ENCODE measurements at regions not wholly inside any gene's neighbourhood (a gene's known extent, or its start where the extent isn't known, plus 50 kb on each side); places are given as distances from the start of the nearest gene placed in this dataset.

DNA sequence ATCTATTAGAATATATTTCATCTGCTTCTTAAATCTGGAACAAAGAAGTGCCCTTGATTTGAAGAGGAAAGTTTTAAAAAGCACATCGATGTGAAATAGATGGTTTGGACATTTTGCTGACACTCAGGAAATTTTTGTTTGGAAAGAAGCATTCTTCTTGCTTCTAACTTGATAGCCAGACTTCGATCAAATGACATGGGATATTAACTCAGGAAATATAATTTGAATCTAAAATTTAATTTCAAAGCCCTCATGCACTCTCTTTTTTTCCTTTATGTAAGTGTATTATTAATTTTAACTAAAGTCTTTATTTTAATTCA is 761.2 kb downstream of the VGLL3 start:
- TF ChIP-seq FOXP2 (optimal IDR thresholded peaks at IDR 0.05; ENCODE audit: borderline replicate concordance, extremely low read depth, extremely low read length, insufficient read depth) (no peak), SIN3A (IDR thresholded peaks at IDR 0.05; ENCODE audit: borderline replicate concordance, insufficient read depth, low read length) (no peak), POLR2AphosphoS5 (IDR thresholded peaks at IDR 0.05; ENCODE audit: low read depth, low read length) (no peak), TAF1 (IDR thresholded peaks at IDR 0.05; ENCODE audit: borderline replicate concordance, insufficient read depth, low read length) (no peak)
- TF ChIP-seq, protein P1, sequence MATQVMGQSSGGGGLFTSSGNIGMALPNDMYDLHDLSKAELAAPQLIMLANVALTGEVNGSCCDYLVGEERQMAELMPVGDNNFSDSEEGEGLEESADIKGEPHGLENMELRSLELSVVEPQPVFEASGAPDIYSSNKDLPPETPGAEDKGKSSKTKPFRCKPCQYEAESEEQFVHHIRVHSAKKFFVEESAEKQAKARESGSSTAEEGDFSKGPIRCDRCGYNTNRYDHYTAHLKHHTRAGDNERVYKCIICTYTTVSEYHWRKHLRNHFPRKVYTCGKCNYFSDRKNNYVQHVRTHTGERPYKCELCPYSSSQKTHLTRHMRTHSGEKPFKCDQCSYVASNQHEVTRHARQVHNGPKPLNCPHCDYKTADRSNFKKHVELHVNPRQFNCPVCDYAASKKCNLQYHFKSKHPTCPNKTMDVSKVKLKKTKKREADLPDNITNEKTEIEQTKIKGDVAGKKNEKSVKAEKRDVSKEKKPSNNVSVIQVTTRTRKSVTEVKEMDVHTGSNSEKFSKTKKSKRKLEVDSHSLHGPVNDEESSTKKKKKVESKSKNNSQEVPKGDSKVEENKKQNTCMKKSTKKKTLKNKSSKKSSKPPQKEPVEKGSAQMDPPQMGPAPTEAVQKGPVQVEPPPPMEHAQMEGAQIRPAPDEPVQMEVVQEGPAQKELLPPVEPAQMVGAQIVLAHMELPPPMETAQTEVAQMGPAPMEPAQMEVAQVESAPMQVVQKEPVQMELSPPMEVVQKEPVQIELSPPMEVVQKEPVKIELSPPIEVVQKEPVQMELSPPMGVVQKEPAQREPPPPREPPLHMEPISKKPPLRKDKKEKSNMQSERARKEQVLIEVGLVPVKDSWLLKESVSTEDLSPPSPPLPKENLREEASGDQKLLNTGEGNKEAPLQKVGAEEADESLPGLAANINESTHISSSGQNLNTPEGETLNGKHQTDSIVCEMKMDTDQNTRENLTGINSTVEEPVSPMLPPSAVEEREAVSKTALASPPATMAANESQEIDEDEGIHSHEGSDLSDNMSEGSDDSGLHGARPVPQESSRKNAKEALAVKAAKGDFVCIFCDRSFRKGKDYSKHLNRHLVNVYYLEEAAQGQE (IDR thresholded peaks at IDR 0.05; ENCODE audit: insufficient read depth in 1 of 2, low read depth in 2 of 2, low read length in 2 of 2): no peak

- no peak for TF ChIP-seq TAF1 (IDR thresholded peaks at IDR 0.05; ENCODE audit: borderline replicate concordance, insufficient read depth, low read length)
- TF ChIP-seq FOXP2 (optimal IDR thresholded peaks at IDR 0.05; ENCODE audit: borderline replicate concordance, extremely low read depth, extremely low read length, insufficient read depth): no peak
- TF ChIP-seq, protein P1 (IDR thresholded peaks at IDR 0.05; ENCODE audit: insufficient read depth in 1 of 2, low read depth in 2 of 2, low read length in 2 of 2): no peak
- TF ChIP-seq POLR2AphosphoS5 (IDR thresholded peaks at IDR 0.05; ENCODE audit: low read depth, low read length): no peak
- no peak for TF ChIP-seq SIN3A (IDR thresholded peaks at IDR 0.05; ENCODE audit: borderline replicate concordance, insufficient read depth, low read length)
These were observed 761.7 kb downstream of the VGLL3 start for GRCh38 chr3:86229086-86229774.

- TF ChIP-seq, protein P1 (IDR thresholded peaks at IDR 0.05; ENCODE audit: insufficient read depth in 1 of 2, low read depth in 2 of 2, low read length in 2 of 2): no peak
- TF ChIP-seq SIN3A (IDR thresholded peaks at IDR 0.05; ENCODE audit: borderline replicate concordance, insufficient read depth, low read length) (no peak), FOXP2 (optimal IDR thresholded peaks at IDR 0.05; ENCODE audit: borderline replicate concordance, extremely low read depth, extremely low read length, insufficient read depth) (no peak), TAF1 (IDR thresholded peaks at IDR 0.05; ENCODE audit: borderline replicate concordance, insufficient read depth, low read length) (no peak), POLR2AphosphoS5 (IDR thresholded peaks at IDR 0.05; ENCODE audit: low read depth, low read length) (no peak)
These were observed 762.8 kb downstream of the VGLL3 start for GRCh38 chr3:86228101-86228500.

DNA sequence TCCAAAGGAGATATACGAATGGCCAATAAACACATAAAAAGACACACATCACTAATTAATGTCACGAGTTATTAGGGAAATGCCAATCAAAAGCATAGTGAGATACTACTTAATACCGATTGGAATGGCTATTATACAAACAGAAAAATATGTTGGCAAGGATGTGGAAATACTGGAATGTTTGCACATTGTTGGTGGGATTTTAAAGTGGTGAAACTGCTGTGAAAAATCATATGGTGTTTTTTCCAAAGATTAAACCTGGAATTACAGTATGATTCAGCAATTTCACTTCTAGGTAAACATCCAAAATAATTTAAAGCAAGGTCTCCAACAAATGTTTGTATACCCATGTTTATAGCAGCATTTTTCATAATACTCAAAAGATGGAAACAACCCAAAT is 765.5 kb downstream of the VGLL3 start:
- TF ChIP-seq, protein P1 (IDR thresholded peaks at IDR 0.05; ENCODE audit: insufficient read depth in 1 of 2, low read depth in 2 of 2, low read length in 2 of 2): no peak

- TF ChIP-seq, protein P1 (IDR thresholded peaks at IDR 0.05; ENCODE audit: insufficient read depth in 1 of 2, low read depth in 2 of 2, low read length in 2 of 2): no peak
- TF ChIP-seq SIN3A (IDR thresholded peaks at IDR 0.05; ENCODE audit: borderline replicate concordance, insufficient read depth, low read length): no peak
- no peak for TF ChIP-seq POLR2AphosphoS5 (IDR thresholded peaks at IDR 0.05; ENCODE audit: low read depth, low read length)
- no peak for TF ChIP-seq TAF1 (IDR thresholded peaks at IDR 0.05; ENCODE audit: borderline replicate concordance, insufficient read depth, low read length)
- no peak for TF ChIP-seq FOXP2 (optimal IDR thresholded peaks at IDR 0.05; ENCODE audit: borderline replicate concordance, extremely low read depth, extremely low read length, insufficient read depth)
These were observed 769.3 kb downstream of the VGLL3 start for GRCh38 chr3:86221601-86222000.
